Colonic mucosa (tissue), 4 donors: ENCODE measurements at regions not wholly inside any gene's neighbourhood (a gene's known extent, or its start where the extent isn't known, plus 50 kb on each side); places are given as distances from the start of the nearest gene placed in this dataset.
"Not testable (repeated sequence)": the region's sequence is repeated elsewhere in the genome, so short reads cannot be mapped to it uniquely, and the experiment has no call there.

Experiments
- DNase-seq: peaks from one replicate; pipeline ENCODE4 v3.0.0-alpha.2; 2020
- H3K27ac ChIP-seq: fragments of 200-600 bp; one replicate; pipeline ENCODE4 v1.8.0; 2021
- H3K27me3 ChIP-seq: fragments of 200-600 bp; one replicate; pipeline ENCODE4 v1.8.0; 2021
- H3K36me3 ChIP-seq: fragments of 200-600 bp; one replicate; pipeline ENCODE4 v1.8.0; 2021
- H3K4me1 ChIP-seq: fragments of 200-600 bp; one replicate; pipeline ENCODE4 v1.8.0; 2021; ENCODE audit warnings: mild to moderate bottlenecking
- H3K4me3 ChIP-seq: fragments of 200-600 bp; one replicate; pipeline ENCODE4 v1.8.0; 2021
- H3K9ac ChIP-seq, 2 donors: one replicate each; pipeline ENCODE4 v1.7.0; 2013; ENCODE audit warnings: control low read depth in 2 of 2, low read depth in 2 of 2, low read length in 2 of 2
- H3K9me3 ChIP-seq: fragments of 200-600 bp; one replicate; pipeline ENCODE4 v1.8.0; 2021
- intact Hi-C: fragments of 100-400 bp; cut with DNase I; formaldehyde crosslinking; loops from one replicate; pipeline ENCODE4 v1.14.1; 2022
- TF ChIP-seq, protein P1 (sequence below): fragments of 200-600 bp; IDR thresholded peaks from one replicate; pipeline ENCODE4 v1.8.0; 2022; ENCODE audit warnings: antibody characterized with exemption, mild to moderate bottlenecking
- donor health status: healthy.
- donor health status: DM: no; HTN: no; CAD: no.
- donor health status: DM: no; HTN: no; CAD: no.

- H3K9me3 ChIP-seq, result no peaks in the 10 kb centered on the region
- intact Hi-C loops, result no loop called here
- no peak overlapping the region for H3K27ac ChIP-seq
- TF ChIP-seq, protein P1, sequence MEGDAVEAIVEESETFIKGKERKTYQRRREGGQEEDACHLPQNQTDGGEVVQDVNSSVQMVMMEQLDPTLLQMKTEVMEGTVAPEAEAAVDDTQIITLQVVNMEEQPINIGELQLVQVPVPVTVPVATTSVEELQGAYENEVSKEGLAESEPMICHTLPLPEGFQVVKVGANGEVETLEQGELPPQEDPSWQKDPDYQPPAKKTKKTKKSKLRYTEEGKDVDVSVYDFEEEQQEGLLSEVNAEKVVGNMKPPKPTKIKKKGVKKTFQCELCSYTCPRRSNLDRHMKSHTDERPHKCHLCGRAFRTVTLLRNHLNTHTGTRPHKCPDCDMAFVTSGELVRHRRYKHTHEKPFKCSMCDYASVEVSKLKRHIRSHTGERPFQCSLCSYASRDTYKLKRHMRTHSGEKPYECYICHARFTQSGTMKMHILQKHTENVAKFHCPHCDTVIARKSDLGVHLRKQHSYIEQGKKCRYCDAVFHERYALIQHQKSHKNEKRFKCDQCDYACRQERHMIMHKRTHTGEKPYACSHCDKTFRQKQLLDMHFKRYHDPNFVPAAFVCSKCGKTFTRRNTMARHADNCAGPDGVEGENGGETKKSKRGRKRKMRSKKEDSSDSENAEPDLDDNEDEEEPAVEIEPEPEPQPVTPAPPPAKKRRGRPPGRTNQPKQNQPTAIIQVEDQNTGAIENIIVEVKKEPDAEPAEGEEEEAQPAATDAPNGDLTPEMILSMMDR, result no peak
- DNase-seq, result no peak
- H3K4me1 ChIP-seq, result no peaks in the 10 kb centered on the region
- no peaks in the 10 kb centered on the region for H3K27me3 ChIP-seq
- H3K9ac ChIP-seq, result no peak overlapping the region
- H3K36me3 ChIP-seq, result no peaks in the 10 kb centered on the region
- H3K4me3 ChIP-seq, result no peak overlapping the region
Measured at GRCh38 chr13:111668451-111668850, 348.0 kb downstream of the TEX29 start.

DNA sequence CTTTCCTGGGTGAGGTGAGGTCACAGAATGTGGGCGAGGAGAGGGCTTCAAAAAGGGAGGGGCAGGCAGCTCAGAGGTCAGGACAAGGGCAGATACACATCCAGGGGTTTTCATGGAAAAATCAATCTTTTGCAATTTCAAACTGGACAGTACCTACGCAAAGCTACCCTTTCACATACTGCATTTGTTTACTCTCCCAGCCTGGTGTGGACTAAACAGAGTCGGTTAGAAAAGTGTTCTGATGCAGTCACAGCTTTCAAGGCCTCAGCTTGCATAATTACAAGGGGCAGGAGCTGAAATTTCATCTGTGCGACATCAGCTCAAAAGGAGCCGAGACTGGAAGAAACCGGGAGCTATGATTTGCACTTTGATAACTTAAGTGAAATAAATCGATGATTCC, 351.8 kb downstream of the TEX29 start:
- H3K9ac ChIP-seq, H3K36me3 ChIP-seq, H3K4me1 ChIP-seq, H3K9me3 ChIP-seq, intact Hi-C loops, H3K4me3 ChIP-seq, DNase-seq, H3K27me3 ChIP-seq, H3K27ac ChIP-seq: not testable (repeated sequence)

GRCh38 chr13:111678120-111678882, 357.9 kb downstream of the TEX29 start:
- H3K27me3 ChIP-seq, H3K36me3 ChIP-seq, H3K4me1 ChIP-seq, DNase-seq, H3K27ac ChIP-seq, H3K9me3 ChIP-seq, H3K9ac ChIP-seq, H3K4me3 ChIP-seq, intact Hi-C loops: not testable (repeated sequence)

GRCh38 chr13:111679645-111680044, 359.2 kb downstream of the TEX29 start:
- H3K9ac ChIP-seq, DNase-seq, H3K4me3 ChIP-seq: not testable (repeated sequence)

DNA sequence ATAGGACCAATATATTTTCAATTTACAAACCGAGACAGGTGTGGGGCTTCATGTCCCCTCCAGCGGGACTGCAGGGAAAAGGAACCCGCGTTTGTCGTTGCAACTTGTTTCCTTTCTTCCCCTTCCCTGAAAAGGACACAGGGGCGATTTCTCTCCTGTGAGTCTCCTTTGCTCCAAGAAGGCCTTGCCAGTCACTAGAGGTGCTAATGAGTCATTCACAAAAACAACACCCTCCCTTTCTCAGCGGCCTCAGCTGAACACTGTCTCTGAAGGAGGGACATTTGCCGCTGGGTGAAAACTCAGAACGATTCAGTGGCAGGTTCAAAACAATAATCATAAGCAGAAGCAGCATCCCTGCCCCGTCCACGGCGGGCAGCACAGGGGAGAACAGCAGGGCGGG, 359.7 kb downstream of the TEX29 start:
- H3K9ac ChIP-seq, H3K36me3 ChIP-seq, intact Hi-C loops, H3K4me1 ChIP-seq, H3K27me3 ChIP-seq, H3K27ac ChIP-seq, H3K9me3 ChIP-seq, H3K4me3 ChIP-seq, DNase-seq: not testable (repeated sequence)

More at GRCh38 chr13:111679645-111680044, 359.2 kb downstream of the TEX29 start:
- intact Hi-C loops, H3K27me3 ChIP-seq, H3K4me1 ChIP-seq, H3K9me3 ChIP-seq, H3K36me3 ChIP-seq, H3K27ac ChIP-seq: not testable (repeated sequence)

GRCh38 chr13:111692028-111692427, 371.6 kb downstream of the TEX29 start:
- H3K36me3 ChIP-seq, H3K27ac ChIP-seq, H3K4me1 ChIP-seq, H3K9me3 ChIP-seq, H3K4me3 ChIP-seq, H3K27me3 ChIP-seq, DNase-seq, intact Hi-C loops, H3K9ac ChIP-seq: not testable (repeated sequence)

- H3K36me3 ChIP-seq, H3K9me3 ChIP-seq, H3K4me3 ChIP-seq, H3K4me1 ChIP-seq, H3K9ac ChIP-seq, H3K27ac ChIP-seq, H3K27me3 ChIP-seq, DNase-seq, intact Hi-C loops: not testable (repeated sequence)
Measured at GRCh38 chr13:111696121-111696520, 370.8 kb upstream of the SOX1 start.

- intact Hi-C loops, H3K27ac ChIP-seq, H3K9ac ChIP-seq, H3K36me3 ChIP-seq, H3K4me3 ChIP-seq, H3K27me3 ChIP-seq, H3K4me1 ChIP-seq, H3K9me3 ChIP-seq, DNase-seq: not testable (repeated sequence)
Measured at GRCh38 chr13:111702059-111702458, 364.9 kb upstream of the SOX1 start.
